Mammary epithelial cell (primary cell): ENCODE measurements at regions not wholly inside any gene's neighbourhood (a gene's known extent, or its start where the extent isn't known, plus 50 kb on each side); places are given as distances from the start of the nearest gene placed in this dataset.

ENCODE experiments used
- EZH2 ChIP-seq: IDR thresholded peaks from 2 replicates; pipeline ENCODE4 v1.6.1; 2012; ENCODE audit warnings: low read length, inconsistent platforms, borderline replicate concordance
- TF ChIP-seq, protein P1 (sequence below), 2 donors: IDR thresholded peaks in 1 of 2; conservative IDR thresholded peaks in 1 of 2; 2 replicates each; pipeline ENCODE4 v1.5.1; 2011 to 2012; ENCODE audit warnings: inconsistent platforms in 2 of 2, low read length in 2 of 2, mild to moderate bottlenecking in 2 of 2, control low read depth in 1 of 2, low read depth in 1 of 2; ENCODE audit not compliant: insufficient read depth in 1 of 2; ENCODE audit errors: extremely low read depth in 1 of 2

DNA sequence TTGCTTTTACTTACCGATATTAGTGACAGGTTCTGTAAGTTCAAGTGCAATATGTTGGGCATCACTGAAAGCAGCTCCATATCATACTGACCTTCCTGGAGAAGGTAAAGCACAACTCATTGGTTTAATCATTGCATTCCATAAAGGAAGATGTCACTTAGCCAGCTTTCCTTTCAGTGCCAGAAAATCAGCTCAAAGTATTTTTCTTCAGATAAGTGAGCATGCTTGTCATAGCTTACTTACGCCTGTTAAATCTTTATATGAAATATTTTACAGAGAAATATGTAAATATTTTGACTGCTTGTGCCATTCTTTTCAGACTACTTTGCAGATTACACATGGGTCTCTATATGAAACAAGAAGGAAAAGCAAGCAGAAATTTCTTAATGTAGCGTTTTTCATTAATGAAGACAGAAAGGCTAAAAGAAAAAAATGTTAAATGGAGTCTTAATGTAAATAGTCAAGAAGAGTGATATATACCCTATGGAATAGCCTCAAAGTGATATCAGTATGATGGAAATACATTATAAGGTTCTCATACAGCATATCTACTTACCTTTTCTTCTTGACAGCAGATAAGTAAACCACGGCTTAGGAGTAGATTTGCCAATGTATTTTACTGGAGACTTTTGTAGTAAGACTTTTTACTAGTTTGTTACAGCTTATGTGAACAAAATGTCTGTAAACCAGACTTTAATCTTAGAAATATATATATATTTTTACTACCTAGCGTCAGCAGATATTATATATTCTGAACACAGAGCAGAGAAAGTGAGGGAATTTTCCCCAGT, 649.7 kb downstream of the METTL15 start:
- TF ChIP-seq, protein P1, sequence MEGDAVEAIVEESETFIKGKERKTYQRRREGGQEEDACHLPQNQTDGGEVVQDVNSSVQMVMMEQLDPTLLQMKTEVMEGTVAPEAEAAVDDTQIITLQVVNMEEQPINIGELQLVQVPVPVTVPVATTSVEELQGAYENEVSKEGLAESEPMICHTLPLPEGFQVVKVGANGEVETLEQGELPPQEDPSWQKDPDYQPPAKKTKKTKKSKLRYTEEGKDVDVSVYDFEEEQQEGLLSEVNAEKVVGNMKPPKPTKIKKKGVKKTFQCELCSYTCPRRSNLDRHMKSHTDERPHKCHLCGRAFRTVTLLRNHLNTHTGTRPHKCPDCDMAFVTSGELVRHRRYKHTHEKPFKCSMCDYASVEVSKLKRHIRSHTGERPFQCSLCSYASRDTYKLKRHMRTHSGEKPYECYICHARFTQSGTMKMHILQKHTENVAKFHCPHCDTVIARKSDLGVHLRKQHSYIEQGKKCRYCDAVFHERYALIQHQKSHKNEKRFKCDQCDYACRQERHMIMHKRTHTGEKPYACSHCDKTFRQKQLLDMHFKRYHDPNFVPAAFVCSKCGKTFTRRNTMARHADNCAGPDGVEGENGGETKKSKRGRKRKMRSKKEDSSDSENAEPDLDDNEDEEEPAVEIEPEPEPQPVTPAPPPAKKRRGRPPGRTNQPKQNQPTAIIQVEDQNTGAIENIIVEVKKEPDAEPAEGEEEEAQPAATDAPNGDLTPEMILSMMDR (conservative IDR thresholded peaks at IDR 0.05 in 1 of 2, IDR thresholded peaks at IDR 0.05 in 1 of 2; ENCODE audit: extremely low read depth in 1 of 2, insufficient read depth in 1 of 2, low read depth in 1 of 2, low read length in 2 of 2), result no peak
- TF ChIP-seq EZH2, result no peak
